SK-N-SH (cell line): ENCODE measurements at regions not wholly inside any gene's neighbourhood (a gene's known extent, or its start where the extent isn't known, plus 50 kb on each side); places are given as distances from the start of the nearest gene placed in this dataset.

ENCODE experiments used
- CTCF ChIA-PET: fragments of 300-600, 350-600 bp; formaldehyde crosslinking; extraction: SDS; loops from one replicate; lab custom pipeline; 2021; lab: Yijun Ruan, JAX
- POLR2A ChIA-PET: fragments of 350-600 bp; sonication (Branson Sonifier 250); formaldehyde crosslinking; extraction: SDS; loops from one replicate; lab custom pipeline; 2020; ENCODE audit warnings: antibody characterized with exemption, inconsistent platforms; lab: Yijun Ruan, JAX
- DNase-seq: peaks from one replicate; pipeline ENCODE4 v3.0.0; 2012
- H2AFZ ChIP-seq: fragments of 200-600 bp; sonication (generic); 2 replicates; pipeline ENCODE4 v1.8.1; 2016; ENCODE audit warnings: antibody characterized with exemption, mild to moderate bottlenecking, low read depth
- H3F3A ChIP-seq: fragments of 200-600 bp; sonication (generic); replicated peaks from 2 replicates; pipeline ENCODE3; 2016; ENCODE audit warnings: antibody characterized with exemption, mild to moderate bottlenecking; ENCODE audit not compliant: insufficient read depth
- H3K27ac ChIP-seq, 2 experiments: fragments of 200-500 bp in 1 of 2; fragments of 200-600 bp in 1 of 2; sonication (Bioruptor generic) in 1 of 2; sonication (generic), shearing (Covaris generic) in 1 of 2; 2 replicates each; pipeline versions ENCODE4 v1.5.1 to v1.6.1; 2014 to 2016; ENCODE audit warnings: low read depth in 2 of 2, inconsistent platforms in 1 of 2, low read length in 1 of 2, mild to moderate bottlenecking in 1 of 2, mixed read lengths in 1 of 2
- H3K27me3 ChIP-seq: fragments of 200-600 bp; sonication (generic), shearing (Covaris generic); 2 replicates; pipeline ENCODE4 v1.6.1; 2016; ENCODE audit warnings: mixed run types; ENCODE audit not compliant: insufficient read depth
- H3K36me3 ChIP-seq, 2 experiments: fragments of 200-500 bp in 1 of 2; fragments of 200-600 bp in 1 of 2; sonication (Bioruptor generic) in 1 of 2; sonication (generic) in 1 of 2; replicated peaks in 1 of 2; 2 replicates each; pipeline versions ENCODE3 to v1.5.1; 2014 to 2016; ENCODE audit warnings: low read length in 1 of 2, mild to moderate bottlenecking in 1 of 2; ENCODE audit not compliant: insufficient read depth in 2 of 2, control insufficient read depth in 1 of 2
- H3K4me1 ChIP-seq, 2 experiments: fragments of 200-500 bp in 1 of 2; fragments of 200-600 bp in 1 of 2; sonication (Bioruptor generic) in 1 of 2; sonication (generic), shearing (Covaris generic) in 1 of 2; 2 replicates each; pipeline versions ENCODE4 v1.5.1 to v1.6.1; 2014 to 2016; ENCODE audit warnings: low read depth in 1 of 2, low read length in 1 of 2, mixed run types in 1 of 2; ENCODE audit not compliant: insufficient read depth in 2 of 2, control insufficient read depth in 1 of 2
- H3K4me2 ChIP-seq: fragments of 200-600 bp; sonication (generic), shearing (Covaris generic); 2 replicates; pipeline ENCODE4 v1.6.1; 2017; ENCODE audit warnings: mixed run types
- H3K4me3 ChIP-seq, 2 experiments: fragments of 200-500 bp in 1 of 2; fragments of 200-600 bp in 1 of 2; sonication (Bioruptor generic) in 1 of 2; sonication (generic), shearing (Covaris generic) in 1 of 2; 2 replicates each; pipeline versions ENCODE4 v1.5.1 to v1.8.1; 2014 to 2016; ENCODE audit warnings: low read depth in 2 of 2, inconsistent platforms in 1 of 2, low read length in 1 of 2, mild to moderate bottlenecking in 1 of 2, mixed read lengths in 1 of 2, moderate library complexity in 1 of 2
- H3K79me2 ChIP-seq: fragments of 200-600 bp; sonication (generic); 2 replicates; pipeline ENCODE4 v1.8.1; 2017; ENCODE audit warnings: mild to moderate bottlenecking; ENCODE audit not compliant: insufficient read depth
- H3K9ac ChIP-seq: fragments of 200-600 bp; sonication (generic); 2 replicates; pipeline ENCODE4 v1.6.1; 2017; ENCODE audit warnings: mixed run types
- H3K9me2 ChIP-seq: fragments of 200-600 bp; sonication (generic); 2 replicates; pipeline ENCODE4 v1.6.1; 2017; ENCODE audit warnings: mixed run types
- H3K9me3 ChIP-seq: fragments of 200-600 bp; sonication (generic); 2 replicates; pipeline ENCODE4 v1.6.1; 2017; ENCODE audit warnings: mixed run types, mild to moderate bottlenecking, moderate library complexity
- H4K20me1 ChIP-seq: fragments of 200-600 bp; sonication (generic); 2 replicates; pipeline ENCODE4 v1.6.1; 2017; ENCODE audit warnings: mild to moderate bottlenecking, mixed run types; ENCODE audit not compliant: insufficient read depth
- ELF1 ChIP-seq: IDR thresholded peaks from 2 replicates; pipeline ENCODE4 v1.4.0; 2012
- EP300 ChIP-seq, 2 experiments: IDR thresholded peaks; 2 replicates each; pipeline versions ENCODE4 v1.4.0 to v1.6.1; 2012; ENCODE audit warnings: borderline replicate concordance in 1 of 2, low read depth in 1 of 2, low read length in 1 of 2
- GATA2 ChIP-seq: sonication (generic); formaldehyde crosslinking; IDR thresholded peaks from 2 replicates; pipeline ENCODE4 v1.5.0; 2020; ENCODE audit warnings: mild to moderate bottlenecking, missing genetic modification reagents
- JUND ChIP-seq: IDR thresholded peaks from 2 replicates; pipeline ENCODE4 v1.4.0; 2012
- MEF2A ChIP-seq: IDR thresholded peaks from 2 replicates; pipeline ENCODE4 v1.4.0; 2012; ENCODE audit warnings: low read depth, borderline replicate concordance
- MXI1 ChIP-seq: IDR thresholded peaks from 2 replicates; pipeline ENCODE4 v1.6.1; 2012; ENCODE audit warnings: mild to moderate bottlenecking, low read depth, low read length, improper control_type of control experiment
- NRF1 ChIP-seq: IDR thresholded peaks from 2 replicates; pipeline ENCODE4 v1.6.1; 2012; ENCODE audit warnings: low read depth, mild to moderate bottlenecking, low read length
- ZBTB33 ChIP-seq: IDR thresholded peaks from 2 replicates; pipeline ENCODE4 v1.4.0; 2012; ENCODE audit warnings: low read depth, borderline replicate concordance
- WGBS: methylation state at CpG from one replicate; pipeline ENCODE4 v1.1.6; 2017; ENCODE audit warnings: low lambda C conversion rate; 5-methylcytosine and 5-hydroxymethylcytosine counted together

GRCh38 chr3:18657858-18658820, 233.0 kb upstream of the SATB1 start:
- TF ChIP-seq GATA2 (CRISPR knock-in tag) (0 out of 2 replicates have a peak, but pooled peaks have one; percentile 20), NRF1 (no peak), ZBTB33 (no peak), JUND (no peak), EP300 (IDR thresholded peaks at IDR 0.05; ENCODE audit: borderline replicate concordance in 1 of 2, low read depth in 1 of 2, low read length in 1 of 2) (no peak), MXI1 (no peak), ELF1 (no peak)
- H3K9ac ChIP-seq, result no peak overlapping the region
- H3K36me3 ChIP-seq, result no peaks in the 10 kb centered on the region
- no peaks in the 10 kb centered on the region for H3F3A ChIP-seq
- 40% methylated on average over 6 of the region's 6 CpGs for WGBS
- no peak overlapping the region for H3K27ac ChIP-seq
- no peaks in the 10 kb centered on the region for H3K9me3 ChIP-seq
- POLR2A ChIA-PET, result no interaction called here
- H2AFZ ChIP-seq, result no peak overlapping the region
- no peak overlapping the region for H3K4me3 ChIP-seq
- no peaks in the 10 kb centered on the region for H3K9me2 ChIP-seq
- H3K79me2 ChIP-seq, result no peaks in the 10 kb centered on the region
- no peak for DNase-seq
- no peak overlapping the region for H3K4me2 ChIP-seq
- no peaks in the 10 kb centered on the region for H3K27me3 ChIP-seq
- CTCF ChIA-PET, result interaction anchor here (0.6 to 1.1 kb wide), 4 partner anchors 12 to 161 kb away, joined by 3 read pairs; no protein-coding TSS in a partner anchor
- no peaks in the 10 kb centered on the region for H4K20me1 ChIP-seq
- peaks cover 0 to 3% of the 10 kb centered on the region in 2 experiments; a peak in 1 of 4 replicates for H3K4me1 ChIP-seq

DNA sequence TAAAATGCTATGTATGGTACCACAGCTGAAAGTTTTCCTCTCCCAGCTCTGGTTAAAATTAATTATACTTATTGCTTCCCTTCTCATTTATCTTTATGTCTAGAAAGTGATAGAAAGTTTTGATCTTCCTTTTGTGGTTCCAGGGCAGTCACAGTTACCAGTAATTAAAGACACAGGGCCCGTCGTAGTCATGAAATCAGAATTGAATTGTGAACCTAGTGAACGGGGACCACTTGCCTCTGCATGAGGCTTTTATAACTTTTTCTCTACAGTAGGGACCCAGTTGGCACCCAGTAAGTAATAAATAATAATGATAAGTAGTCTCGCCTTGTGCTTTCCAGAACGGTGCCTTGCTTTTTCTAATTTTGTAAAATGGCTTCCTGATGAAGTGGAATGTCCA, 231.7 kb upstream of the SATB1 start:
- Histone ChIP-seq H3K27ac (no peak overlapping the region), H2AFZ (no peak overlapping the region), H3K4me3 (no peak overlapping the region), H3K9ac (no peak overlapping the region), H3K4me2 (no peak overlapping the region), H3K79me2 (no peaks in the 10 kb centered on the region), H4K20me1 (no peaks in the 10 kb centered on the region), H3K4me1 (peaks cover 0 to 3% of the 10 kb centered on the region in 2 experiments; a peak in 1 of 4 replicates), H3K9me3 (no peaks in the 10 kb centered on the region), H3K27me3 (no peaks in the 10 kb centered on the region), H3K36me3 (no peaks in the 10 kb centered on the region), H3K9me2 (no peaks in the 10 kb centered on the region), H3F3A (no peaks in the 10 kb centered on the region)
- ChIA-PET CTCF (interaction anchor here (0.8 to 1.2 kb wide), 3 partner anchors 13 to 97 kb away, joined by 3 to 4 read pairs (median 3); no protein-coding TSS in a partner anchor), POLR2A (no interaction called here)
- TF ChIP-seq MEF2A, result no peak
- 44% methylated on average over 5 of the region's 5 CpGs for WGBS
- DNase-seq, result no peak
